A204.1 (cell line): ENCODE measurements at regions not wholly inside any gene's neighbourhood (a gene's known extent, or its start where the extent isn't known, plus 50 kb on each side); places are given as distances from the start of the nearest gene placed in this dataset.

Experiments used
- FAIRE-seq: peaks from 2 replicates; lab custom pipeline; 2012; peaks lifted over from hg19 to GRCh38; lab: Jason Lieb, UNC

DNA sequence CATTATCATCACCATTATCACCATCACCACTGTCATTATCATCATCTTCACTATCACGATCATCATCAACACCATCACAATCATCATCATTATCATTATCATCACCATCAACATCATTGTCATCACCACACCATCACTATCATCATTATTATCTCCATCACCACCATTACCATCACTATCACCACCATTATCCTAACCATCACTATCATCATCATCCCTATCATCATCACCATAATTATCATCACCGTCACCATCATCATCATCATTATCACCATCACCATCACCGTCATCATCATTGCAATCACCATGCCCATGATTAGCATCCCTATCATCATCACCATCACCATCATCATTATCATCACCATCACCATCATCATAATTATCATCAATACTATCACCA lies 311.9 kb downstream of the IRX2 start:
- FAIRE-seq: no peak

DNA sequence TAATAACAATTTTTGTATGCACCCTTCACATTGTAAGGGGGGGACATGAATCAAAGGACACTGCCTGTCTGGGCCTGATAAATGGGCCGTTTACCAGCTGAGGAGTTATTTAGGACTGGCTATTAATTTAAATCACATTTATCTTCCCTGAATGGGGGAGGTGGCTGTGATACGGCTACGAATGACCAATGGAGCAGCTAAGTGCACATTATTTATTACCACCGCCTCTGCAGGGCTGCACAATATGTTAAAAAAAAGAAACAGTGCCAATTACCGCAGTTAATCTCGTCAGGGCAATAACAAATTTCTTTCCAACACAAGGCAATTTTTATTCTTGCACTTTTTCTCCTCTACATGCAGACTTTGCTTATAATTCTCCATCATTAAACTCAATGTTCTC lies 318.4 kb downstream of the IRX2 start:
- FAIRE-seq: no peak

- no peak for FAIRE-seq
Measured at GRCh38 chr5:2432076-2432920, 319.2 kb downstream of the IRX2 start.

GRCh38 chr5:2430606-2431005 lies 320.9 kb downstream of the IRX2 start:
- no peak for FAIRE-seq

DNA sequence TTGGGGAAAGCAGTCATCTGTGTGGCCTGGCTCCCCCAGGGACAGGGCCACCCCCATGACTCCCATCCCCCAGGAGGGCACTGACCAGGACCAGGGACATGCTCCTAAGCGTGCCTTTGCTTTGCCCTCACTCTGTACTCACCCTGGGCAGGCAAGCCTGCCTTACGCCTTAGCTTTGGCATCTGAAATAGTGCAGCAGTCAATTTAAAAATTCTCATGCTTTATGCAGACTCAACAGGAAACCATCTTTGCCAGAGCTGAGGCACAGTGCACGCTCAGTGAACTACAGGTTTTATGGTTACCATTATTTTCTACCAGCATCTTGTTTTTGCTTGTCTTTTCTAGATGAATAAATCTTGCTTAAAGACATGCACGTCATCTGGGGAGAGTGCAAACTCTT lies 323.5 kb downstream of the IRX2 start:
- no peak for FAIRE-seq

DNA sequence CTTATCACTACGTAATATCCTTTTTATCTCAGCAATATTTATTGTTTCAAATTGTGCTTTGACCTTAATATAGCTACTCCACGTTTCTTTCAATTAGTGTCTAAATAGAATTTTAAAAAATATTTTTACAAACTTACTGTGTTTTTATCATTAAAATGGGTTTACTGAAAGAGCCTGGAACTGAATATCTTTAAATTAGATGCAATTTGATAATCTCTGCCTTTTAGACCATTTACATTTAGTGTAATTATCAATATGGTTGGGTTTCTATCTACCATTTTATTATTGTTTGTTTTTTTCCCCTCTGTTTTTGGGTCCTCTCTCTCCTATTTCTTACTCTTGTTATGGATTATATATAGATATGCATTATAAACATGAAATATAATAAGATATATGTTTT lies 327.8 kb downstream of the IRX2 start:
- FAIRE-seq: no peak

DNA sequence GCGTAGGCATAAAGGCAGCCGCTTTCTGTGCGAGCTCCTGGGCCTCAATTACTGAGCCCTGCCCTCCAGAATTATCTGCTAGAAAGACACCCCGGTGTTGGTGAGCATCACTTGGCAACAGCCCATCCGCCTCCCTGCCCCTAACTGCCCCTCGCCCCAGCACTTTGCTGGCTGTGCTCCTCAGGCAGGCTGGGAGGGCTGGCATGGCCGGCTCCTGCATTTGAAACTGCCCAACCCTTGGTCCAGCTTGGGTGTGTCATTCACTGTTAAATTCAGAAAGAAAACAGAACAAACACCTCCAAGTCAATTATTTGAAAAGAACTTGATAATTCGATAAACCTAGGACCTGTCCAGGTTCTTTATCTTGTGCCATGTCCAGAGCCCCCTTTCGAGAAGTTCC lies 334.2 kb downstream of the IRX2 start:
- no peak for FAIRE-seq

DNA sequence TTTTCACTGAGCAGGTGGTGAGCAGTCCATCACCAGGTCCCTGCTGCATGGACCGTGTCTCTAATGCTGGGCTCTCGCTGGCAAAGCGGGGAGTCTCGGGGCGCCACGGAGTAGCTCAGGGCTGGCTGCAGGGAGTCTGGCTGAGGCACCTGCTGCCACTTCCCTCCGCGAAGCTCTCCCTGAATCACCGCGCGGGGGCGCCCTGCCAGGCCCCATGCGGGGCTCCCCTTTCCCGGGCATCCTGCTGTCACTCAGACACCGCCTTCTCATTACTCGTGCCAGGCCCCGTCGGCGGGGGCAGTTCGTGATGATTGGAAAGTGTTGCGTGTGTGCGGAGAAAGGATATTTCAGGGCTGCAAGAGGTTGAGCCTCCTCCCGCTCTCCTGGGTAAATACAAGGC lies 335.8 kb downstream of the IRX2 start:
- no peak for FAIRE-seq

DNA sequence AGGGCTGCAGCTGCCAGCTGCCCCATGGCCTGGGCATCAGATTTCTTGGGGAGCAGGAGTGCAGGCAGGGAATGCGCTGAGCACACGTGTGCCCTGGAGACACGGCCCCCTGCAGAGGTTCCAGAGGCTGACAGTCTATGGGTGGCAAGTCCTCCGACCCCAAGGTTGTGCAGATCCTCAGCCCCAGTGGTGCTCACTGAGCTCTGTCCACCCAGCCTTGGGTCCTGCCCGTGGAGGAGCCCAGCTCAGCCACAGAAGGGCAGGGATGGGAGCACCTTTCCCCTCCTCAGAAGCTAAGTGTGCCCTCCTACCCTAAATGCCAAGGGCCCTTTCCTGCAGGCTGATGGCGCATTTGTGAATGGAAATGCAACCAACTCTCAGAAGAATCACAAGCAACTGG lies 341.0 kb downstream of the IRX2 start:
- no peak for FAIRE-seq

DNA sequence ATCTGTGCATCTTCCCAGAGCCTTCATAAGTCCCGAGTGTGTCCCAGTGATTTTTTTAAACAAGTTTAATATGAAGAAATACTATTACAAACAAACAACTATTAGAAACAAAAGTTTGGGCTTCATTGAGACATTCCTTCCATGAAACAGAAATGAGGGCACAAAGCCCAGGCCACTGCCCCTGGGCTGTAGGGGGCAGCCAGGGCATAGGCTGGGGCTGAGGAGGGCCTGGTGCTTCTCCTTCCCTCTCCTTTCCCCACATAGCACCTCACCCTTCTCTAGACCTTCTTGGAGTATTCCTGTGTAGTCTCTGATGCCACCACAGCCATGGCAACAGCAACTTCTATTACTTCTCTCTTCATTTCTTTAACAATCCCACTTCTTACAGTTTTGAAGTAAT lies 348.2 kb downstream of the IRX2 start:
- FAIRE-seq: no peak

DNA sequence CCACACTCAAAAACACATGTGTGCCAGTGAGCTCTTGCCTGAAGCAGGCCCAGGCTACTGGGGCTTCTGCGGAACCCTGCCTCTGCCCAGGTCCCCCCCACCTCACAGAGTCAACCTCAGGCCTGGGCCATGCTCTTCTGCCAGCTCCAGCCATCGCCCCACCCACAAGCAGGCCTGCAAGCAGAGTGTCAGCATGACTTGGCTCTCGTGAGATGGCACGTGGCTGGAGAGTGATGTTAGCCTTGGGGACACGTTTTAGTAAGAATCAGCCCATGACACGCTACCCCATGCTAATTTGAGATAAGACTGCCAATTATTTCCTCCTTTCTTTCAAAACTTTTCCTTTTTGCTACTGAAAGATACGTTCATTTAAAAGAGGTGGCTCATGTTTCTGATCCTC lies 351.7 kb downstream of the IRX2 start:
- no peak for FAIRE-seq

- FAIRE-seq: no peak
Measured at GRCh38 chr5:2399096-2399495, 352.4 kb downstream of the IRX2 start.

GRCh38 chr5:2393556-2393955 lies 357.9 kb downstream of the IRX2 start:
- FAIRE-seq: no peak

DNA sequence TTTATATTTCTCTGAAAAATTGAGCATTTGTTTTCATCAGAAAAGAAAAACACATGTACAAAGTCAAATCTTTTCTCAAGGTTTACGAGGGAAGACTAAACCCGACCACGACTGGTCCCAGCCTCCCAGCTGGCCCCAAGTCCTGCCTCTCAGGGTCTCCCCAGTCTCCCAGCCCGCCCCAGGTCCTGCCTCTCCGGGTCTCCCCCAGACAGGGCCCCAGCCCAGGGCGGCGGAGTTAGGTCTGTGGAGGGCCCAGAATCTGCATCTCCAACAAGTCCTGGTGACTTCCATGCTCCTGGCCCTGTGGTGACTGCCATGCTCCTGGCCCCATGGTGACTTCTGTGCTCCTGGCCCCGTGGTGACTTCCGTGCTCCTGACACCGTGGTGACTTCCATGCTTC lies 359.9 kb downstream of the IRX2 start:
- no peak for FAIRE-seq

DNA sequence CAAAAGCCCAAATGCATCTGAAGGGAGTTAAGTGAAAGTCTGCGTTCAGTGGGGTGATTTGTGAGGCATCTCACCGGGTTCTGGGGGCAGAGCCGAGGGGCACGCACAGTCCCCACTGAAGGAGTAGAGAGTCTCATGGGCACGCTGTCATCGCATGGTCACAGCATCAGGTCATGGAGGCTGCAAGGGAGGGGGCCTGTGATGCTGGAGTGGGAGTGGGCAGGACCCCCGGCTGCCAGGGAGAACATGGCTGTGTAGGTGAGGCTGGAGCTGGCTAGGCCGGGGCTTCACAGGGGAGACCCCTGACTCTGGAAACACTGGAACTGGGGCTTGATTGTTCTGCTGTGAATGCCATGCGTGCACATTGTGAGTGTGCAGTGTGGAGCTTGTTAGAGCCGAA lies 360.5 kb downstream of the IRX2 start:
- FAIRE-seq: no peak

DNA sequence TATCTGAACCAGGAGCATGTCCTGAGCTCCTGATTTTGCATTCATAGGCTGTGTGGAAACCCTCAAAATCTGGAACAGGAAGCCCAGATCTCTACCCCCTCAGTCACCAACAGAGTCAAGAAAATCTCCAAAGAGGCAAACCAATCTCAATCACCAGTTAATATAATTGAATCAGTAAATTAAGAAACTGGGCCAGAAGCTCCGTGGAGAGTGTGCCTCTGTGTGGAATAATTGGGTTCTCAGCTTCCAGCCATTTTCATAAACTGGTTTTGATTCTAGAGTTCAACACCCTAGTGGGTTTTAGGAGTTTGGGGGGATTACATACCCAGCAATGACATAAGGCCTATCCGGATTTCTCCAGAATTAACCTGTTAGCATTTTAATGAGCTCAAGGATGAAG lies 362.9 kb downstream of the IRX2 start:
- FAIRE-seq: no peak

- FAIRE-seq: no peak
Measured at GRCh38 chr5:2387634-2388325, 363.7 kb downstream of the IRX2 start.

DNA sequence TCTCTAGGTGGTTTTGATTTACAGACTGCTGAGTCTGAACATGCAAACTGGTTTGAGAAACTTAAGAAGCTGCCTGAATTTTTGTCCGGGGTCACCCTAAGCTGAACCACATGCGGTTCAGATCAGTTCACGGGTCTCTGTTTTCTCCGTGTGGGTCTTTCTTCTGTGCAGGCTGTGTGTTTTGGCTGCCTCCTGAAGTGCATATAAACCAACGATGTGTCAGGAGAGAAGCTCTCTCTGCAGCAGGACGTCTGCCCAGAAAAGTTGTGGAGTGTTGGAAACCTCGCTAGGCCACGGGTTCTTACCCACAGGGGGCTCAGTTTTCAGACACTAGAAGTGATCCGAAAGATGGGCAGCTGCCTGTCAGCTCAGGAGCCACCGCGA lies 364.2 kb downstream of the IRX2 start:
- no peak for FAIRE-seq

- no peak for FAIRE-seq
Measured at GRCh38 chr5:2385818-2386217, 365.7 kb downstream of the IRX2 start.

GRCh38 chr5:2383698-2384065 lies 367.8 kb downstream of the IRX2 start:
- no peak for FAIRE-seq

- no peak for FAIRE-seq
Measured at GRCh38 chr5:2382776-2383697, 368.4 kb downstream of the IRX2 start.

- FAIRE-seq: no peak
Measured at GRCh38 chr5:2381861-2382260, 369.6 kb downstream of the IRX2 start.

DNA sequence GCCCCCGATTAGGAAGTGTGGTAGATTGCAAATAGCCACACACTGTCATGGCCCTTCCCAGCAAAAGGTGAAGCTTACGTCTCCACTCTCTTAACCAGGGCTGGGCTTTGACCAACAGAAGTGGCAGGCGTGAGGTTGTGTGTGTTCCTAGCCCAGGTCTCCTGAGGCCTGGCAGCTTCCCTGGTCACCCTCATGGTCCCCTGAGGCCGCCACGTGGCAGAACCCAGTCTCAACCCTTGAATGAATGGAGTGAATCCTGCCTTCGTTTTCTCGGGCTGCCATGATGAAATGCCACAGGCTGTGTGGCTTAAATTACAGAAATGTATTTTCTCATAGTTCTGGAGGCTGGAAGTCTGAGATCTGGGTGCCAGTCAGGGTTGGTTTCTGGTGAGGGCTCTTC lies 370.4 kb downstream of the IRX2 start:
- FAIRE-seq: no peak
